Activated naive CD4-positive, alpha-beta T cell treated with anti-CD3 and anti-CD28 coated beads, Interleukin-2, amount 50 U/mL, for 24 hours (primary cell): ENCODE measurements at regions not wholly inside any gene's neighbourhood (a gene's known extent, or its start where the extent isn't known, plus 50 kb on each side); places are given as distances from the start of the nearest gene placed in this dataset.
"Not testable (repeated sequence)": the region's sequence is repeated elsewhere in the genome, so short reads cannot be mapped to it uniquely, and the experiment has no call there.

Experiments used
- H3K27ac Mint-ChIP-seq: one replicate; pipeline ENCODE4 v1.8.0; 2021; ENCODE audit warnings: mild to moderate bottlenecking, mixed read lengths
- H3K27me3 Mint-ChIP-seq: one replicate; pipeline ENCODE4 v1.8.0; 2021; ENCODE audit warnings: mixed read lengths
- H3K36me3 Mint-ChIP-seq: one replicate; pipeline ENCODE4 v1.8.0; 2021; ENCODE audit warnings: mixed read lengths
- H3K4me1 Mint-ChIP-seq: one replicate; pipeline ENCODE4 v1.8.0; 2021; ENCODE audit warnings: mixed read lengths
- H3K4me3 Mint-ChIP-seq: one replicate; pipeline ENCODE4 v1.8.0; 2021; ENCODE audit warnings: mild to moderate bottlenecking, mixed read lengths
- H3K9me3 Mint-ChIP-seq: one replicate; pipeline ENCODE4 v1.8.0; 2021; ENCODE audit warnings: mixed read lengths

GRCh38 chr7:54187886-54188685 lies 354.1 kb upstream of the VSTM2A start:
- H3K27ac Mint-ChIP-seq = no peak overlapping the region
- no peaks in the 10 kb centered on the region for H3K4me1 Mint-ChIP-seq
- H3K4me3 Mint-ChIP-seq = no peak overlapping the region
- H3K9me3 Mint-ChIP-seq = peaks cover 15% of the 10 kb centered on the region
- H3K27me3 Mint-ChIP-seq = no peaks in the 10 kb centered on the region
- H3K36me3 Mint-ChIP-seq = no peaks in the 10 kb centered on the region

GRCh38 chr7:54188843-54189242 lies 353.3 kb upstream of the VSTM2A start:
- H3K4me3 Mint-ChIP-seq = no peak overlapping the region
- H3K27me3 Mint-ChIP-seq = no peaks in the 10 kb centered on the region
- H3K4me1 Mint-ChIP-seq = no peaks in the 10 kb centered on the region
- no peaks in the 10 kb centered on the region for H3K36me3 Mint-ChIP-seq
- H3K9me3 Mint-ChIP-seq = peaks cover 13% of the 10 kb centered on the region
- H3K27ac Mint-ChIP-seq = no peak overlapping the region

- Mint-ChIP-seq H3K4me3 (no peak overlapping the region), H3K9me3 (peaks cover 10% of the 10 kb centered on the region), H3K4me1 (no peaks in the 10 kb centered on the region), H3K36me3 (no peaks in the 10 kb centered on the region), H3K27me3 (no peaks in the 10 kb centered on the region), H3K27ac (no peak overlapping the region)
Measured at GRCh38 chr7:54189330-54189729, 352.8 kb upstream of the VSTM2A start.

- peaks cover 9% of the 10 kb centered on the region for H3K9me3 Mint-ChIP-seq
- no peaks in the 10 kb centered on the region for H3K27me3 Mint-ChIP-seq
- no peak overlapping the region for H3K4me3 Mint-ChIP-seq
- no peak overlapping the region for H3K27ac Mint-ChIP-seq
- no peaks in the 10 kb centered on the region for H3K4me1 Mint-ChIP-seq
- H3K36me3 Mint-ChIP-seq = no peaks in the 10 kb centered on the region
Measured at GRCh38 chr7:54201501-54201900, 340.7 kb upstream of the VSTM2A start.

- Mint-ChIP-seq H3K4me3 (no peak overlapping the region), H3K27me3 (no peaks in the 10 kb centered on the region), H3K36me3 (peaks cover 1% of the 10 kb centered on the region), H3K27ac (no peak overlapping the region), H3K4me1 (no peaks in the 10 kb centered on the region), H3K9me3 (peaks cover 32% of the 10 kb centered on the region)
Measured at GRCh38 chr7:54215424-54215823, 326.8 kb upstream of the VSTM2A start.

GRCh38 chr7:54226030-54226429 lies 316.1 kb upstream of the VSTM2A start:
- H3K4me3 Mint-ChIP-seq = not testable (repeated sequence)

GRCh38 chr7:54242776-54243175 lies 299.4 kb upstream of the VSTM2A start:
- Mint-ChIP-seq H3K36me3 (no peaks in the 10 kb centered on the region), H3K4me1 (no peaks in the 10 kb centered on the region), H3K27me3 (no peaks in the 10 kb centered on the region), H3K27ac (no peak overlapping the region), H3K4me3 (no peak overlapping the region), H3K9me3 (peaks cover 19% of the 10 kb centered on the region)

More at GRCh38 chr7:54226030-54226429, 316.1 kb upstream of the VSTM2A start:
- H3K36me3 Mint-ChIP-seq, H3K27ac Mint-ChIP-seq, H3K4me1 Mint-ChIP-seq, H3K27me3 Mint-ChIP-seq, H3K9me3 Mint-ChIP-seq: not testable (repeated sequence)

- Mint-ChIP-seq H3K4me1 (no peaks in the 10 kb centered on the region), H3K27ac (no peak overlapping the region), H3K36me3 (no peaks in the 10 kb centered on the region), H3K9me3 (peaks cover 19% of the 10 kb centered on the region), H3K27me3 (no peaks in the 10 kb centered on the region), H3K4me3 (no peak overlapping the region)
Measured at GRCh38 chr7:54245020-54245419, 297.2 kb upstream of the VSTM2A start.

GRCh38 chr7:54249686-54250085 lies 292.5 kb upstream of the VSTM2A start:
- Mint-ChIP-seq H3K27ac (no peak overlapping the region), H3K27me3 (no peaks in the 10 kb centered on the region), H3K4me3 (no peak overlapping the region), H3K36me3 (no peaks in the 10 kb centered on the region), H3K4me1 (no peaks in the 10 kb centered on the region), H3K9me3 (peaks cover 11% of the 10 kb centered on the region)

- Mint-ChIP-seq H3K36me3 (no peaks in the 10 kb centered on the region), H3K9me3 (no peaks in the 10 kb centered on the region), H3K4me1 (no peaks in the 10 kb centered on the region), H3K27me3 (no peaks in the 10 kb centered on the region), H3K27ac (no peak overlapping the region), H3K4me3 (no peak overlapping the region)
Measured at GRCh38 chr7:54252256-54253035, 289.7 kb upstream of the VSTM2A start.

GRCh38 chr7:54253036-54253373 lies 289.2 kb upstream of the VSTM2A start:
- Mint-ChIP-seq H3K9me3 (no peaks in the 10 kb centered on the region), H3K4me1 (no peaks in the 10 kb centered on the region), H3K27ac (no peak overlapping the region), H3K36me3 (no peaks in the 10 kb centered on the region), H3K4me3 (no peak overlapping the region), H3K27me3 (no peaks in the 10 kb centered on the region)

- no peak overlapping the region for H3K4me3 Mint-ChIP-seq
- H3K36me3 Mint-ChIP-seq = no peaks in the 10 kb centered on the region
- no peaks in the 10 kb centered on the region for H3K4me1 Mint-ChIP-seq
- no peaks in the 10 kb centered on the region for H3K27me3 Mint-ChIP-seq
- H3K27ac Mint-ChIP-seq = no peak overlapping the region
- no peaks in the 10 kb centered on the region for H3K9me3 Mint-ChIP-seq
Measured at GRCh38 chr7:54255242-54255641, 286.9 kb upstream of the VSTM2A start.

GRCh38 chr7:54259185-54259584 lies 283.0 kb upstream of the VSTM2A start:
- no peaks in the 10 kb centered on the region for H3K36me3 Mint-ChIP-seq
- peaks cover 4% of the 10 kb centered on the region for H3K9me3 Mint-ChIP-seq
- H3K4me1 Mint-ChIP-seq = no peaks in the 10 kb centered on the region
- no peak overlapping the region for H3K27ac Mint-ChIP-seq
- no peak overlapping the region for H3K4me3 Mint-ChIP-seq
- H3K27me3 Mint-ChIP-seq = no peaks in the 10 kb centered on the region

- Mint-ChIP-seq H3K4me3 (no peak overlapping the region), H3K27me3 (no peaks in the 10 kb centered on the region), H3K36me3 (no peaks in the 10 kb centered on the region), H3K4me1 (no peaks in the 10 kb centered on the region), H3K9me3 (peaks cover 7% of the 10 kb centered on the region), H3K27ac (no peak overlapping the region)
Measured at GRCh38 chr7:54260941-54261371, 281.2 kb upstream of the VSTM2A start.

- H3K27me3 Mint-ChIP-seq = no peaks in the 10 kb centered on the region
- H3K4me3 Mint-ChIP-seq = no peak overlapping the region
- no peak overlapping the region for H3K27ac Mint-ChIP-seq
- peaks cover 17% of the 10 kb centered on the region for H3K9me3 Mint-ChIP-seq
- no peaks in the 10 kb centered on the region for H3K4me1 Mint-ChIP-seq
- H3K36me3 Mint-ChIP-seq = no peaks in the 10 kb centered on the region
Measured at GRCh38 chr7:54278847-54279246, 263.3 kb upstream of the VSTM2A start.

GRCh38 chr7:54292171-54292925 lies 249.8 kb upstream of the VSTM2A start:
- no peaks in the 10 kb centered on the region for H3K4me1 Mint-ChIP-seq
- H3K9me3 Mint-ChIP-seq = peaks cover 9% of the 10 kb centered on the region
- H3K27ac Mint-ChIP-seq = no peak overlapping the region
- no peak overlapping the region for H3K4me3 Mint-ChIP-seq
- no peaks in the 10 kb centered on the region for H3K27me3 Mint-ChIP-seq
- H3K36me3 Mint-ChIP-seq = peaks cover 1% of the 10 kb centered on the region
